ENCODE measurements at regions not wholly inside any gene's neighbourhood (a gene's known extent, or its start where the extent isn't known, plus 50 kb on each side); places are given as distances from the start of the nearest gene placed in this dataset.

DNA sequence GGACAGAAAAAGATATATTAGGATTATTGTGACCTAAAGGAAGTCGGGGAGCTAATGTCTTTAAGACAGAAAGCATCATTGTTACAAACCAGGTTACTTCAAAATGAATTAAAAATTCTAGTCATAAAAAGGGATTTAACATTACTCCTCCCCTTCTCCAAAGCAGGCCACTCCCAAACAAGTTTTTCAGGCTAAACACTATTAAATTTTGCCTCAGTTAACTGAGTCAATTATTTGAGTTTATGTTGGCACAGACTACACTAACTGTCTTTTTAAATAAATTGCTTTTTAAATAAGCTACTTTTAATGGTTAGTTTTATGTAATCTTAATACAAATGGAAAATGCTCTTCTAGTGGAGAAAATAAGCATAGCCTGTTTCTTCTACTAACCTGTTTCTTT is 395.0 kb upstream of the DUSP10 start (continued):
- TF ChIP-seq HDAC6 (IDR thresholded peaks at IDR 0.05; ENCODE audit: low read depth, low read length) = no peak

- CTCF ChIA-PET (ENCODE audit: partially characterized antibody) = interaction anchor here (1.2 kb wide), 1 partner anchor 8 kb away, joined by 3 read pairs; no protein-coding TSS in a partner anchor
- POLR2A ChIA-PET (ENCODE audit: partially characterized antibody) = no interaction called here
- TF ChIP-seq PHF8 (conservative IDR thresholded peaks at IDR 0.05; ENCODE audit: low read depth, low read length) = no peak
- TF ChIP-seq SIN3A (conservative IDR thresholded peaks at IDR 0.05 in 1 of 2, IDR thresholded peaks at IDR 0.05 in 1 of 2; ENCODE audit: low read depth in 1 of 2, low read length in 2 of 2) = no peak
- TF ChIP-seq HDAC6 (IDR thresholded peaks at IDR 0.05; ENCODE audit: low read depth, low read length) = no peak
- TF ChIP-seq CBX8 (IDR thresholded peaks at IDR 0.05; ENCODE audit: borderline replicate concordance, low read depth, low read length) = no peak
- no peak for TF ChIP-seq TEAD4 (IDR thresholded peaks at IDR 0.05; ENCODE audit: low read depth, low read length)
- TF ChIP-seq, protein P1, sequence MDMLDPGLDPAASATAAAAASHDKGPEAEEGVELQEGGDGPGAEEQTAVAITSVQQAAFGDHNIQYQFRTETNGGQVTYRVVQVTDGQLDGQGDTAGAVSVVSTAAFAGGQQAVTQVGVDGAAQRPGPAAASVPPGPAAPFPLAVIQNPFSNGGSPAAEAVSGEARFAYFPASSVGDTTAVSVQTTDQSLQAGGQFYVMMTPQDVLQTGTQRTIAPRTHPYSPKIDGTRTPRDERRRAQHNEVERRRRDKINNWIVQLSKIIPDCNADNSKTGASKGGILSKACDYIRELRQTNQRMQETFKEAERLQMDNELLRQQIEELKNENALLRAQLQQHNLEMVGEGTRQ (IDR thresholded peaks at IDR 0.05; ENCODE audit: low read length) = no peak
- no peak for TF ChIP-seq HDAC2 (IDR thresholded peaks at IDR 0.05; ENCODE audit: borderline replicate concordance in 1 of 2, low read depth in 2 of 2, low read length in 2 of 2)
- no peak for TF ChIP-seq CREB1 (IDR thresholded peaks at IDR 0.05)
- TF ChIP-seq EGR1 (IDR thresholded peaks at IDR 0.05; ENCODE audit: borderline replicate concordance, low read depth, low read length) = no peak
- no peak for TF ChIP-seq KDM4A (IDR thresholded peaks at IDR 0.05; ENCODE audit: low read depth, low read length, severe bottlenecking)
- TF ChIP-seq POU5F1 (IDR thresholded peaks at IDR 0.05; ENCODE audit: low read depth, low read length) = no peak
Measured at GRCh38 chr1:222129041-222129440, 387.2 kb upstream of the DUSP10 start.

More at GRCh38 chr1:222129041-222129440, 387.2 kb upstream of the DUSP10 start:
- Histone ChIP-seq H3K14ac (ENCODE audit: insufficient read length) (no peak overlapping the region), H3K23me2 (ENCODE audit: low read depth, low read length) (no peaks in the 10 kb centered on the region), H2AFZ (ENCODE audit: low read length) (no peak overlapping the region), H2BK15ac (ENCODE audit: low read length) (no peak overlapping the region), H2AK5ac (ENCODE audit: low read depth, low read length) (no peak overlapping the region), H3K4ac (replicated peaks; ENCODE audit: insufficient read length, low read depth, low read length) (no peak overlapping the region), H3K9me3 (ENCODE audit: insufficient read depth in 2 of 2, low read depth in 1 of 2, low read length in 1 of 2) (no peaks in the 10 kb centered on the region), H3K27ac (ENCODE audit: low read depth, low read length) (no peak overlapping the region), H3K4me3 (ENCODE audit: extremely low read depth in 1 of 4, insufficient read depth in 2 of 4, low read depth in 3 of 4, low read length in 4 of 4) (no peak overlapping the region), H3K23ac (ENCODE audit: insufficient read length) (no peak overlapping the region), H4K5ac (ENCODE audit: insufficient read length, low read depth, low read length) (no peak overlapping the region), H4K91ac (replicated peaks; ENCODE audit: insufficient read length, low read length) (no peak overlapping the region), H4K8ac (ENCODE audit: extremely low read depth, insufficient read depth, low read length) (no peak overlapping the region), H3K9ac (replicated peaks in 1 of 4; ENCODE audit: extremely low read depth in 1 of 4, low read depth in 3 of 4, low read length in 3 of 4) (no peak overlapping the region), H3K27me3 (replicated peaks in 1 of 4; ENCODE audit: control insufficient read depth in 3 of 4, extremely low read depth in 1 of 4, insufficient read depth in 3 of 4, low read length in 3 of 4) (no peaks in the 10 kb centered on the region), H3K56ac (replicated peaks; ENCODE audit: insufficient read length, low read depth, low read length) (no peak overlapping the region), H2BK20ac (ENCODE audit: low read length) (no peak overlapping the region), H3K4me2 (ENCODE audit: insufficient read depth in 1 of 2, low read depth in 2 of 2, low read length in 2 of 2) (no peak overlapping the region), H2BK5ac (ENCODE audit: low read depth, low read length) (no peak overlapping the region), H3K79me2 (ENCODE audit: control insufficient read depth in 1 of 2, insufficient read depth in 2 of 2, low read length in 2 of 2) (no peaks in the 10 kb centered on the region), H3K4me1 (replicated peaks in 1 of 4; ENCODE audit: control insufficient read depth in 3 of 4, insufficient read depth in 4 of 4, low read length in 3 of 4) (no peaks in the 10 kb centered on the region), H2BK120ac (replicated peaks; ENCODE audit: low read depth, low read length) (no peak overlapping the region), H2BK12ac (ENCODE audit: low read depth, low read length) (no peak overlapping the region), H3K79me1 (ENCODE audit: low read depth, low read length) (no peaks in the 10 kb centered on the region), H3K18ac (ENCODE audit: extremely low read depth, low read length) (no peak overlapping the region), H4K20me1 (replicated peaks in 1 of 2; ENCODE audit: control insufficient read depth in 1 of 2, insufficient read depth in 2 of 2, low read length in 2 of 2) (no peaks in the 10 kb centered on the region), H3K36me3 (ENCODE audit: control insufficient read depth in 2 of 4, insufficient read depth in 4 of 4, low read length in 3 of 4) (no peaks in the 10 kb centered on the region)
- FAIRE-seq = no peak
- DNase-seq (ENCODE audit: low read depth in 1 of 2, low spot score in 2 of 2) = no peak

Data from H1 (cell line).